ENCODE measurements at regions not wholly inside any gene's neighbourhood (a gene's known extent, or its start where the extent isn't known, plus 50 kb on each side); places are given as distances from the start of the nearest gene placed in this dataset.

GRCh38 chr2:215207041-215207440 lies 68.6 kb upstream of the ABCA12 start:
- Histone ChIP-seq H3K4me1 (ENCODE audit: control insufficient read depth in 5 of 5, insufficient read depth in 5 of 5, low read length in 5 of 5) (no peaks in the 10 kb centered on the region), H3K9ac (ENCODE audit: insufficient read depth in 1 of 2, low read length in 2 of 2) (no peak overlapping the region)

GRCh38 chr2:215205787-215206186 lies 67.4 kb upstream of the ABCA12 start:
- Histone ChIP-seq H3K9ac (ENCODE audit: insufficient read depth in 1 of 2, low read length in 2 of 2) (no peak overlapping the region), H3K36me3 (ENCODE audit: control insufficient read depth in 4 of 4, insufficient read depth in 4 of 4, low read length in 4 of 4) (no peaks in the 10 kb centered on the region), H3K9me3 (ENCODE audit: control insufficient read depth in 4 of 4, insufficient read depth in 3 of 4, low read length in 3 of 4) (no peaks in the 10 kb centered on the region), H3K27ac (ENCODE audit: low read depth in 1 of 2, low read length in 1 of 2) (no peak overlapping the region), H3K27me3 (ENCODE audit: control insufficient read depth in 3 of 3, insufficient read depth in 3 of 3, low read length in 2 of 3) (no peaks in the 10 kb centered on the region), H3K4me1 (ENCODE audit: control insufficient read depth in 5 of 5, insufficient read depth in 5 of 5, low read length in 5 of 5) (no peaks in the 10 kb centered on the region), H3K4me3 (no peak overlapping the region)
- DNase-seq (no peak), ATAC-seq (ENCODE audit: insufficient read depth, low FRiP score) (no peak)
- WGBS, 2 donors, result 86 to 93% methylated on average over 4 of the region's 4 CpGs
- TF ChIP-seq CTCF (IDR thresholded peaks at IDR 0.05; ENCODE audit: control extremely low read depth, extremely low read depth), result no peak

More at GRCh38 chr2:215207041-215207440, 68.6 kb upstream of the ABCA12 start:
- no peaks in the 10 kb centered on the region for H3K36me3 ChIP-seq (ENCODE audit: control insufficient read depth in 4 of 4, insufficient read depth in 4 of 4, low read length in 4 of 4)
- no peaks in the 10 kb centered on the region for H3K27me3 ChIP-seq (ENCODE audit: control insufficient read depth in 3 of 3, insufficient read depth in 3 of 3, low read length in 2 of 3)
- no peak overlapping the region for H3K4me3 ChIP-seq
- DNase-seq, result no peak
- no peaks in the 10 kb centered on the region for H3K9me3 ChIP-seq (ENCODE audit: control insufficient read depth in 4 of 4, insufficient read depth in 3 of 4, low read length in 3 of 4)
- H3K27ac ChIP-seq (ENCODE audit: low read depth in 1 of 2, low read length in 1 of 2), result no peak overlapping the region
- no peak for ATAC-seq (ENCODE audit: insufficient read depth, low FRiP score)
- TF ChIP-seq CTCF (IDR thresholded peaks at IDR 0.05; ENCODE audit: control extremely low read depth, extremely low read depth), result no peak

GRCh38 chr2:215191477-215191876 lies 53.1 kb upstream of the ABCA12 start:
- Histone ChIP-seq H3K27me3 (ENCODE audit: control insufficient read depth in 3 of 3, insufficient read depth in 3 of 3, low read length in 2 of 3) (no peaks in the 10 kb centered on the region), H3K36me3 (ENCODE audit: control insufficient read depth in 4 of 4, insufficient read depth in 4 of 4, low read length in 4 of 4) (no peaks in the 10 kb centered on the region), H3K9ac (ENCODE audit: insufficient read depth in 1 of 2, low read length in 2 of 2) (no peak overlapping the region), H3K27ac (ENCODE audit: low read depth in 1 of 2, low read length in 1 of 2) (no peak overlapping the region), H3K4me1 (ENCODE audit: control insufficient read depth in 5 of 5, insufficient read depth in 5 of 5, low read length in 5 of 5) (no peaks in the 10 kb centered on the region), H3K4me3 (no peak overlapping the region), H3K9me3 (ENCODE audit: control insufficient read depth in 4 of 4, insufficient read depth in 3 of 4, low read length in 3 of 4) (no peaks in the 10 kb centered on the region)
- TF ChIP-seq CTCF (IDR thresholded peaks at IDR 0.05; ENCODE audit: control extremely low read depth, extremely low read depth), result no peak
- no peak for DNase-seq
- WGBS, 2 donors, result 77 to 85% methylated on average over 2 of the region's 2 CpGs
- no peak for ATAC-seq (ENCODE audit: insufficient read depth, low FRiP score)

GRCh38 chr2:215190588-215190987 lies 52.2 kb upstream of the ABCA12 start:
- Histone ChIP-seq H3K27me3 (ENCODE audit: control insufficient read depth in 3 of 3, insufficient read depth in 3 of 3, low read length in 2 of 3) (no peaks in the 10 kb centered on the region), H3K9ac (ENCODE audit: insufficient read depth in 1 of 2, low read length in 2 of 2) (no peak overlapping the region), H3K27ac (ENCODE audit: low read depth in 1 of 2, low read length in 1 of 2) (no peak overlapping the region), H3K4me1 (ENCODE audit: control insufficient read depth in 5 of 5, insufficient read depth in 5 of 5, low read length in 5 of 5) (no peaks in the 10 kb centered on the region), H3K36me3 (ENCODE audit: control insufficient read depth in 4 of 4, insufficient read depth in 4 of 4, low read length in 4 of 4) (no peaks in the 10 kb centered on the region), H3K9me3 (ENCODE audit: control insufficient read depth in 4 of 4, insufficient read depth in 3 of 4, low read length in 3 of 4) (no peaks in the 10 kb centered on the region), H3K4me3 (no peak overlapping the region)
- ATAC-seq (ENCODE audit: insufficient read depth, low FRiP score) (no peak), DNase-seq (no peak)
- TF ChIP-seq CTCF (IDR thresholded peaks at IDR 0.05; ENCODE audit: control extremely low read depth, extremely low read depth), result no peak
